ENCODE measurements at regions not wholly inside any gene's neighbourhood (a gene's known extent, or its start where the extent isn't known, plus 50 kb on each side); places are given as distances from the start of the nearest gene placed in this dataset.

DNA sequence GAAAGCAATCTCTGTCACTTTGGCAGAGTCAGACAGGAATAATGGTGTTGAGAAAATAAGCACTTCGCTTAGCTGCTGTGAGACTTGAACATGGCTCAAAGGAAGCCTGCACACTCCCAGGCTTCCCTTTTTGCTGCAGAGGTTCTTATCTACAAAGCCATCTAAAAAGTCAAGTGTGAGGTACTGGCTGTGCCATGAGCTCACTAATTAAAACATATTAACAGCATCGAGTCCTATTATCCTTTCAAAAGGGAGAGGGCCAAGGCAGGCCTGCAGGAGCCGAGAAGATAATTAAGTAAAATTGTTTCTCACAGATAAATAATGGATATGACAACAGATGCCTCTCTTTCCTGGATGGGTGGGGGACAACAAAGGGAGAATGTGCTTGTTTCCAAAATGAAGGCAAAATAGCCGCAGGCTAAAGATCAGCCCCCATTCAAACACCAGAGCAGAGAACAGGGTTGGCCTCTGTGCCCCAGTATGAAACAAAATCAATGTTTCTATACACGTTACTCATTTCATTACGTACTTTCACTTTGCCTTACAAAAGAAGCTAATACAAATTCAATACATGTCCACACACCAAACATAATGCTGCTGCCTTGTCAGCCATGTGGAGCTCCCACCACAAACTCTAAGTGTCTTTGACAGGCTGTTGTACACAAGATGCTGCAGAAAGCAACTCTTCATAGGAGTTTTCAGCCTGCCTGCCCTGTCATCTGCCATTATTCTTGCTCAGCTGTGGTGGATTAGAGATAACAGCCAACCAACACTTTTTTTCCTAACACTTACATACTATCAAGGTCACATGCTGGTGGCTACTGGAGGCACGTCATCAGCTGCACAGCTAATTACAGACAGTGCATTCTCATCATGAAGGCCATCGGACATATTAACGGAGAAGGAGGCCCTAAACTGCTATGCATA lies 55.3 kb downstream of the ELAPOR2 start:
- Histone ChIP-seq H3K4me1 (ENCODE audit: control insufficient read depth in 1 of 2, insufficient read depth in 2 of 2, low read length in 2 of 2) (no peaks in the 10 kb centered on the region), H3K27me3 (ENCODE audit: control insufficient read depth in 2 of 2, insufficient read depth in 2 of 2, low read length in 2 of 2) (no peaks in the 10 kb centered on the region), H3K9me3 (replicated peaks in 1 of 2; ENCODE audit: control insufficient read depth in 1 of 2, insufficient read depth in 1 of 2, low read length in 2 of 2) (no peaks in the 10 kb centered on the region), H3K79me2 (ENCODE audit: insufficient read depth, low read length) (no peaks in the 10 kb centered on the region), H4K20me1 (ENCODE audit: insufficient read depth, low read length) (no peaks in the 10 kb centered on the region), H3K4me3 (replicated peaks in 1 of 3; ENCODE audit: low read depth in 2 of 3, low read length in 3 of 3) (no peak overlapping the region), H3K9ac (ENCODE audit: insufficient read depth, low read length, poor library complexity, severe bottlenecking) (no peak overlapping the region), H2AFZ (ENCODE audit: insufficient read depth, low read depth, low read length, poor library complexity, severe bottlenecking) (no peak overlapping the region), H3K27ac (ENCODE audit: low read depth in 1 of 2, low read length in 2 of 2) (no peak overlapping the region), H3K36me3 (replicated peaks in 1 of 2; ENCODE audit: control insufficient read depth in 1 of 2, insufficient read depth in 2 of 2, low read length in 2 of 2) (no peaks in the 10 kb centered on the region), H3K4me2 (replicated peaks; ENCODE audit: extremely low read depth, low read length, poor library complexity, severe bottlenecking) (no peak overlapping the region)
- H3K27ac Mint-ChIP-seq, result no peak overlapping the region
- no peaks in the 10 kb centered on the region for H3K4me1 Mint-ChIP-seq
- no peaks in the 10 kb centered on the region for H3K27me3 Mint-ChIP-seq (ENCODE audit: low read depth in 3 of 3)
- DNase-seq, result no peak
- no peak for TF ChIP-seq CTCF (IDR thresholded peaks at IDR 0.05)
- intact Hi-C loops (cut with micrococcal nuclease), result no loop called here
- no peaks in the 10 kb centered on the region for H3K36me3 Mint-ChIP-seq
- no peak overlapping the region for H3K4me3 Mint-ChIP-seq
- WGBS (ENCODE audit: insufficient coverage), result 58% methylated on average over 6 of the region's 9 CpGs
- peaks cover 0 to 9% (median 2%) of the 10 kb centered on the region in 7 donors for H3K9me3 Mint-ChIP-seq

DNA sequence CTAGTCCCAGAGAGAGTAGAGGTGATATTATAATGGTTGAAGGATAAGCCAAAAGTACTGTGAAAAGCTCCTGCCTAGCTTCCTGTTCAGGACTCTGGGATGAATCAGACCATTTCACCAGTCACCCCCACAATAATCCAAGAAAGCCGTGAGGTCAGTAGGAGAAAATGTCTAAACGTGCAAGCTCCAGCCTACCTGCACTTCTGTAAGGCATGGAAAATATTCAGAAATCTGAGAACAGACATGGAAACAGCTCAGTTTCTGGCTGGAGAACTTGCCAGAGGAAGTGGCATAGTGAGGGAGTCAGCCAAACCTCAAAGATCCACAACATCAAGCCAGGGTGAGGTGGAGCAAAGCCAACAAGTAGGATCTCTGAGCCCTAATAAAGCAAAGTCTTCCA lies 58.2 kb downstream of the ELAPOR2 start:
- no peaks in the 10 kb centered on the region for H3K4me1 ChIP-seq (ENCODE audit: control insufficient read depth in 1 of 2, insufficient read depth in 2 of 2, low read length in 2 of 2)
- H3K27me3 ChIP-seq (ENCODE audit: control insufficient read depth in 2 of 2, insufficient read depth in 2 of 2, low read length in 2 of 2), result no peaks in the 10 kb centered on the region
- H3K9ac ChIP-seq (ENCODE audit: insufficient read depth, low read length, poor library complexity, severe bottlenecking), result no peak overlapping the region
- H3K36me3 ChIP-seq (replicated peaks in 1 of 2; ENCODE audit: control insufficient read depth in 1 of 2, insufficient read depth in 2 of 2, low read length in 2 of 2), result no peaks in the 10 kb centered on the region
- H3K9me3 ChIP-seq (replicated peaks in 1 of 2; ENCODE audit: control insufficient read depth in 1 of 2, insufficient read depth in 1 of 2, low read length in 2 of 2), result no peaks in the 10 kb centered on the region
- intact Hi-C loops (cut with micrococcal nuclease), result no loop called here
- no peak overlapping the region for H3K27ac ChIP-seq (ENCODE audit: low read depth in 1 of 2, low read length in 2 of 2)
- H2AFZ ChIP-seq (ENCODE audit: insufficient read depth, low read depth, low read length, poor library complexity, severe bottlenecking), result no peak overlapping the region
- no peaks in the 10 kb centered on the region for H3K4me1 Mint-ChIP-seq
- no peak for DNase-seq
- H4K20me1 ChIP-seq (ENCODE audit: insufficient read depth, low read length), result no peaks in the 10 kb centered on the region
- H3K27ac Mint-ChIP-seq, result no peak overlapping the region
- H3K36me3 Mint-ChIP-seq, result no peaks in the 10 kb centered on the region
- H3K4me3 Mint-ChIP-seq, result no peak overlapping the region
- no peaks in the 10 kb centered on the region for H3K27me3 Mint-ChIP-seq (ENCODE audit: low read depth in 3 of 3)
- no peaks in the 10 kb centered on the region for H3K79me2 ChIP-seq (ENCODE audit: insufficient read depth, low read length)
- TF ChIP-seq CTCF (IDR thresholded peaks at IDR 0.05), result no peak
- no peak overlapping the region for H3K4me2 ChIP-seq (replicated peaks; ENCODE audit: extremely low read depth, low read length, poor library complexity, severe bottlenecking)
- WGBS (ENCODE audit: insufficient coverage), result no CpG with 5 or more reads among the region's 2 CpGs
- H3K4me3 ChIP-seq (replicated peaks in 1 of 3; ENCODE audit: low read depth in 2 of 3, low read length in 3 of 3), result no peak overlapping the region
- peaks cover 0 to 9% (median 2%) of the 10 kb centered on the region in 7 donors for H3K9me3 Mint-ChIP-seq

All from CD14-positive monocyte (primary cell).